NCI-H2196 (cell line): ENCODE measurements at regions not wholly inside any gene's neighbourhood (a gene's known extent, or its start where the extent isn't known, plus 50 kb on each side); places are given as distances from the start of the nearest gene placed in this dataset.
"Not testable (repeated sequence)": the region's sequence is repeated elsewhere in the genome, so short reads cannot be mapped to it uniquely, and the experiment has no call there.

Source experiments
- DNase-seq: peaks from one replicate; lab custom pipeline; 2025; ENCODE audit not compliant: unreplicated experiment; lab: John Stamatoyannopoulos, UW

GRCh38 chr3:181610083-181610972 is 101.4 kb upstream of the SOX2 start:
- no peak for DNase-seq

GRCh38 chr3:181609030-181609767 is 102.5 kb upstream of the SOX2 start:
- DNase-seq, result no peak

- DNase-seq, result no peak
Measured at GRCh38 chr3:181604267-181604666, 107.5 kb upstream of the SOX2 start.

GRCh38 chr3:181596126-181596525 is 115.6 kb upstream of the SOX2 start:
- DNase-seq, result no peak

- DNase-seq, result not testable (repeated sequence)
Measured at GRCh38 chr3:181590939-181591338, 120.8 kb upstream of the SOX2 start.

- no peak for DNase-seq
Measured at GRCh38 chr3:181582619-181583018, 129.1 kb upstream of the SOX2 start.

GRCh38 chr3:181581656-181582055 is 130.1 kb upstream of the SOX2 start:
- no peak for DNase-seq

GRCh38 chr3:181578743-181579142 is 133.0 kb upstream of the SOX2 start:
- no peak for DNase-seq

GRCh38 chr3:181572432-181572831 is 139.3 kb upstream of the SOX2 start:
- no peak for DNase-seq

- no peak for DNase-seq
Measured at GRCh38 chr3:181570472-181570871, 141.3 kb upstream of the SOX2 start.

GRCh38 chr3:181569356-181569940 is 142.3 kb upstream of the SOX2 start:
- no peak for DNase-seq

GRCh38 chr3:181568693-181569092 is 143.0 kb upstream of the SOX2 start:
- DNase-seq, result no peak

- DNase-seq, result no peak
Measured at GRCh38 chr3:181568248-181568647, 143.5 kb upstream of the SOX2 start.

GRCh38 chr3:181567311-181568075 is 144.2 kb upstream of the SOX2 start:
- no peak for DNase-seq

- no peak for DNase-seq
Measured at GRCh38 chr3:181565416-181565815, 146.3 kb upstream of the SOX2 start.

GRCh38 chr3:181564222-181564621 is 147.5 kb upstream of the SOX2 start:
- DNase-seq, result no peak

- no peak for DNase-seq
Measured at GRCh38 chr3:181561139-181562031, 150.3 kb upstream of the SOX2 start.

GRCh38 chr3:181558870-181559269 is 152.9 kb upstream of the SOX2 start:
- DNase-seq, result no peak

- DNase-seq, result no peak
Measured at GRCh38 chr3:181555681-181556080, 156.0 kb upstream of the SOX2 start.

- no peak for DNase-seq
Measured at GRCh38 chr3:181554233-181554765, 157.4 kb upstream of the SOX2 start.
